ENCODE measurements at regions not wholly inside any gene's neighbourhood (a gene's known extent, or its start where the extent isn't known, plus 50 kb on each side); places are given as distances from the start of the nearest gene placed in this dataset.
"Not testable (repeated sequence)": the region's sequence is repeated elsewhere in the genome, so short reads cannot be mapped to it uniquely, and the experiment has no call there.

- TF ChIP-seq CTCF (IDR thresholded peaks at IDR 0.05) = no peak
- ATAC-seq (ENCODE audit: low FRiP score) (no peak), DNase-seq (ENCODE audit: low spot score) (no peak)
These were observed 95.0 kb downstream of the FAM53A start for GRCh38 chr4:1589098-1589497.

- no peak for DNase-seq (ENCODE audit: low spot score)
These were observed 95.8 kb downstream of the FAM53A start for GRCh38 chr4:1588306-1588705.

GRCh38 chr4:1584498-1584897, 99.6 kb downstream of the FAM53A start:
- no peak for ATAC-seq (ENCODE audit: low FRiP score)
- DNase-seq (ENCODE audit: low spot score) = no peak
- TF ChIP-seq CTCF (IDR thresholded peaks at IDR 0.05) = no peak

More at GRCh38 chr4:1588306-1588705, 95.8 kb downstream of the FAM53A start:
- ATAC-seq (ENCODE audit: low FRiP score) = no peak
- TF ChIP-seq CTCF (IDR thresholded peaks at IDR 0.05) = no peak

- TF ChIP-seq CTCF (IDR thresholded peaks at IDR 0.05) = no peak
- DNase-seq (ENCODE audit: low spot score) (no peak), ATAC-seq (ENCODE audit: low FRiP score) (no peak)
These were observed 100.3 kb downstream of the FAM53A start for GRCh38 chr4:1583859-1584258.

- TF ChIP-seq CTCF (IDR thresholded peaks at IDR 0.05) = no peak
- ATAC-seq (ENCODE audit: low FRiP score) (no peak), DNase-seq (ENCODE audit: low spot score) (no peak)
These were observed 100.9 kb downstream of the FAM53A start for GRCh38 chr4:1583051-1583785.

GRCh38 chr4:1582227-1582626, 101.9 kb downstream of the FAM53A start:
- ATAC-seq (ENCODE audit: low FRiP score) (no peak), DNase-seq (ENCODE audit: low spot score) (no peak)
- no peak for TF ChIP-seq CTCF (IDR thresholded peaks at IDR 0.05)

GRCh38 chr4:1581164-1581894, 102.8 kb downstream of the FAM53A start:
- peak; percentile 68 for ATAC-seq (ENCODE audit: low FRiP score)

GRCh38 chr4:1580692-1581012, 103.5 kb downstream of the FAM53A start:
- not testable (repeated sequence) for ATAC-seq (ENCODE audit: low FRiP score); DNase-seq (ENCODE audit: low spot score)

More at GRCh38 chr4:1581164-1581894, 102.8 kb downstream of the FAM53A start:
- peak; percentile 73 for DNase-seq (ENCODE audit: low spot score)
